Epithelial cell of esophagus (primary cell): ENCODE measurements at regions not wholly inside any gene's neighbourhood (a gene's known extent, or its start where the extent isn't known, plus 50 kb on each side); places are given as distances from the start of the nearest gene placed in this dataset.
"Not testable (repeated sequence)": the region's sequence is repeated elsewhere in the genome, so short reads cannot be mapped to it uniquely, and the experiment has no call there.

Source experiments
- DNase-seq: peaks from one replicate; pipeline ENCODE4 v3.0.0; 2010; ENCODE audit warnings: low read depth
- H3K4me3 ChIP-seq: 2 replicates; pipeline ENCODE4 v1.5.1; 2011; ENCODE audit warnings: mild to moderate bottlenecking, low read length, control low read depth
- TF ChIP-seq, protein P1 (sequence below): IDR thresholded peaks from 2 replicates; pipeline ENCODE4 v1.5.1; 2011; ENCODE audit warnings: low read depth, mild to moderate bottlenecking, low read length, control low read depth, inconsistent platforms; ENCODE audit not compliant: insufficient read depth; ENCODE audit errors: missing control alignments

DNA sequence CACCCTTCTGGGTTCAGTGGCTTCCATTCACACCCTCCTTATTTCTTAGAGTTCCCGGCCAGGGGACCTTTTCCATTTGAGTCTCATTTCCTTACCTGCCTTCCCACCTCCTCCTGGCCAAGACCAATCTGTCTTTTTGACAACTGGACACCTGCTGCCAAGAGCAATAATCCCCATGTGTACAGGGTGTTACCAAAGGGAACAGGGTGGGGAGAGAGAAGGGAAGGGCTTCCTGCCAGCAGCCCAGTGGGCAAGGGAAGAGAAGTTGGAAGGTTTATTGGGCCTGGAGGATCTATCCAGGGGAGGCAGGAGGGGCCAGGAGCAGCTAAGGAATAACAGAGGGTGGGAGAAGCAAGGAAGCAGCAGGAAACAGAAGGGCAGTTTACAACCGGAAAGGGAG lies 346.2 kb downstream of the C12orf75 start:
- TF ChIP-seq, protein P1, sequence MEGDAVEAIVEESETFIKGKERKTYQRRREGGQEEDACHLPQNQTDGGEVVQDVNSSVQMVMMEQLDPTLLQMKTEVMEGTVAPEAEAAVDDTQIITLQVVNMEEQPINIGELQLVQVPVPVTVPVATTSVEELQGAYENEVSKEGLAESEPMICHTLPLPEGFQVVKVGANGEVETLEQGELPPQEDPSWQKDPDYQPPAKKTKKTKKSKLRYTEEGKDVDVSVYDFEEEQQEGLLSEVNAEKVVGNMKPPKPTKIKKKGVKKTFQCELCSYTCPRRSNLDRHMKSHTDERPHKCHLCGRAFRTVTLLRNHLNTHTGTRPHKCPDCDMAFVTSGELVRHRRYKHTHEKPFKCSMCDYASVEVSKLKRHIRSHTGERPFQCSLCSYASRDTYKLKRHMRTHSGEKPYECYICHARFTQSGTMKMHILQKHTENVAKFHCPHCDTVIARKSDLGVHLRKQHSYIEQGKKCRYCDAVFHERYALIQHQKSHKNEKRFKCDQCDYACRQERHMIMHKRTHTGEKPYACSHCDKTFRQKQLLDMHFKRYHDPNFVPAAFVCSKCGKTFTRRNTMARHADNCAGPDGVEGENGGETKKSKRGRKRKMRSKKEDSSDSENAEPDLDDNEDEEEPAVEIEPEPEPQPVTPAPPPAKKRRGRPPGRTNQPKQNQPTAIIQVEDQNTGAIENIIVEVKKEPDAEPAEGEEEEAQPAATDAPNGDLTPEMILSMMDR, result no peak
- no peak overlapping the region for H3K4me3 ChIP-seq
- peak; percentile 8 for DNase-seq

DNA sequence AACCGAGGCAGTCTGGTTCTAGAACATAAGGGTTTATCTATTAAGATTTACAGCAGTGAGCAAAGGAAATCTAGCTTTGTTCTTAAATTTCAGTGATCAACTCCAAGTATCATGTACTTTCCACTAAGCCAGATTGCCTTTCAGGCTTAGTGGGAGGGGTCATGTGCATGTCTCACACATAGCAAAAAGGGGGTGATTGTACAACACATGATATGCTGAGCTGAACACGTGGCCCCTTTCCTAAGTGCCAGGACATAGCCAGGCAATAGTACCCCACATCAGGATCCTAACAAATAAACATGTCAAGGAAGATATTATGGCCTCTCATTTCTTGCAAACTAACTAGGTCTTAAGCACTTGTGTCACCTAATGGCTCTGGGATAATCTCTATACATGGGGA lies 347.2 kb downstream of the C12orf75 start:
- DNase-seq, result no peak
- TF ChIP-seq, protein P1, result no peak
- H3K4me3 ChIP-seq, result no peak overlapping the region

DNA sequence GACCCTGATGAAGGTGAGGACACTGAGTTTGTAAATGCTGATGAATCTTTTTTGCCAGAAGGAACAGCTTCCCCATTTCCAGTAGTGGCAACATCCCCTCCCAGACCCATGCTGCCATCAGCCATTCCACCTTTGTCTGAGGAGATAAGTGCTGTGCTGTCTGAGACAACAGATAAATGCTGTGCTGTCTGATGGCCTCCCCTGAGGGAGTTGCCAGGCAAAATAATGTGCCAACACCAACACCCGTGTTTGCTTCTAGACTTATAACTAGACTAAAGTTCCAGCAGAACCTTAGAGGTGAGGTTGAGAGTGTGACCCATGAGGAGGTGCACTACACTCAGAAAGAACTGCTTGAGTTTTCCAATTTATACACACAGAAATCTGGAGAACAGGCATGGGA lies 349.5 kb downstream of the C12orf75 start:
- DNase-seq, result no peak
- TF ChIP-seq, protein P1, result no peak
- H3K4me3 ChIP-seq, result no peak overlapping the region

DNA sequence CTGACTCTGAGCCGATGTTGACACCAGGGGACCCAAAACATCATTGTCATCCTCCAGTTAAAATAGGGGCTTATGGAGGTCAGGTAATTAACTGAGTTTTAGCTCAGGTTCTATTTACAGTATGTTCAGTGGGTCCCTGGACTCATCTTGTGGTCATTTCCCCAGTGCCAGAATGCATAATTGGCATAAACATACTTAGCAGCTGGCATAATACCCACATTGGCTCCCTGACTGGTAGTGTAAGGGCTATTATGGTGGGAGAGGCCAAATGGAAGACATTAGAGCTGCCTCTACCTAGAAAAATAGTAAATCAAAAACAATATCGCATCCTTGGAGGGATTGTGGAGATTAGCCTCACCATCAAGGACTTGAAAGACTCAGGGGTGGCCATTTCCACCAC lies 350.9 kb downstream of the C12orf75 start:
- no peak for DNase-seq
- no peak overlapping the region for H3K4me3 ChIP-seq
- TF ChIP-seq, protein P1, result no peak

DNA sequence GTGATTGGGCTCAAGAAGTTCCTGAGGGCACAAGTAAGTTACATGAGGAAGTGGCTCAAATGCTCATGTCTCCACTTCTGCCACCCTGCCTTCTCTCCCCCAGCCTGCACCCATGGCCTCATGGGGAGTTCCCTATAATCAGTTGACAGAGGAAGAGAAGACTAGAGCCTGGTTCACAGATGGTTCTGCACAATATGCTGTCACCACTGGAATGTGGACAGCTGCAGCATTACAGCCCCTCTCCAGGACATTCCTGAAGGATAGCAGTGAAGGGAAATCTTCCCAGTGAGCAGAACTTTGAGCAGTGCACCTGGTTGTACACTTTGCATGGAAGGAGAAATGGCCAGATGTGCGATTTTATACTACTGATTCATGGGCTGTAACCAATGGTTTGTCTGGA lies 352.3 kb downstream of the C12orf75 start:
- not testable (repeated sequence) for DNase-seq, H3K4me3 ChIP-seq

DNA sequence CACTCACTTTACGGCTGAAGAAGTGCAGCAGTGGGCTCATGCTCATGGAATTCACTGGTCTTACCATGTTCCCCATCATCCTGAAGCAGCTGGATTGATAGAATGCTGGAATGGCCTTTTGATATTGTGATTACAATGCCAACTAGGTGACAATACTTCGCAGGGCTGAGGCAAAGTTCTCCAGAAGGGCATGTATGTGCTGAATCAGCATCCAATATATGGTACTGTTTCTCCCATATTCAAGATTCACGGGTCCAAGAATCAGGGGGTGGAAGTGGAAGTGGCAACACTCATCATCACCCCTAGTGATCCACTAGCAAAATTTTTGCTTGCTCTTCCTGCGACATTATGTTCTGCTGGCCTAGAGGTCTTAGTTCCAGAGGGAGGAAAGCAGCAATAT lies 353.3 kb downstream of the C12orf75 start:
- DNase-seq, H3K4me3 ChIP-seq: not testable (repeated sequence)

DNA sequence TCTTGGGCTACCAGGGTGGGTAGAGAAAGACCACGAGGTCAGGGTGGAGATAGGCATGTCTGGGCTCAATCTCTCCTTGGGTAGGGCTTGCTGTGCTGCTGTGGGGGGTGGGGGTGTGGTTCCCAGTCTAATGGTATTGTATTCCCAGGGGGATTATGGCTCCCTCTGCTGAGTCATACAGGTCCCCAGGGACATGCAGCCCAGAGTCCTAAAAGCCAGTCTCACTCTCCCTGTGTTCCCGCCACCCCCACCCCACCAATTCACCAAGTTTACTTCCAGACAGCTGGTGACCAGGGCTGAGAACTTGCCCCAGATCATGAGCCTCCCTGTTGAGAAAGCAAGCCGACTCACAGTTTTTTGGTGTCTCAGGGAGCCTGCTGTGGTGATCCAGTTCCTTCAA lies 367.6 kb downstream of the C12orf75 start:
- no peak for DNase-seq
- TF ChIP-seq, protein P1, result no peak
- no peak overlapping the region for H3K4me3 ChIP-seq

DNA sequence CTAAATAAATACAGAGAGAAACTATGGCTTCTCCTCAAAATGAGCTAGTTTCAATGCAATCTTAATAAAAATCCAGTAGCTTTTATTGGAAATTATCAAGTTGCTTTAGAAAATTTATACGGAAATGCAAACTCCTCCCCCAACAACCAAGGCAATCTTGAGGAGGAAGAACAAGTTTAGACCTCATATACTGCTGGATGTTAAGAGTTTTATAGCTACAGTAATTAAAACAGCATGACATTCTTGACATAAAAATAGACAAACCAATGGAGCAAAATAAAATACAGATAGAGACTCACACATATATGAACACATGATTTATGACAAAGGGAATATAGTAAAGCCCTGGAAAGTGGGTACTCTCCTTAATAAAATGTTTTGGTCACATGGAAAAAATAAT lies 368.7 kb downstream of the C12orf75 start:
- TF ChIP-seq, protein P1, result no peak
- H3K4me3 ChIP-seq, result no peak overlapping the region
- DNase-seq, result no peak
